ENCODE measurements at regions not wholly inside any gene's neighbourhood (a gene's known extent, or its start where the extent isn't known, plus 50 kb on each side); places are given as distances from the start of the nearest gene placed in this dataset.

DNA sequence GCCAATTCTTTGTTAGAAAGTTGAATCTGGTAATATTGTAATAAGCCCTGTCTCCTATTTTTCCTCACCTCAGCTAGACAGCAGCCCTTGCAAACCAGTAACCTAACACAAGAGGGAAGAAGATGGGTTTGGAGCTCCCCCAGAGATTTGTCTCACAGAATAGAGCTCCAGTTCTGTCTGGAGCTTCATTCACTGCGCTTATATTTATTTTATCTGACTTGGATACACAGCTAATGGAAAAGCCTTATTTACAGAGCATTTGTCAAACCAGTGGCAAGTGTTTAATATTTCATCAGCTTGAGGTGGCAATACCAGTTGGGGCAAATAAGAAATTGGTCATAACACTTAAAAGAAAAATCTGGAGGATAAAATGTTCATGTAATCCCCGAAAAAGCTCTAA, 1094.0 kb downstream of the FSCB start (continued):
- TF ChIP-seq RFX5 (IDR thresholded peaks at IDR 0.05; ENCODE audit: low read length) = no peak
- no peak for TF ChIP-seq GATA2 (CRISPR knock-in tag; IDR thresholded peaks at IDR 0.05)
- TF ChIP-seq SMC3 (IDR thresholded peaks at IDR 0.05; ENCODE audit: low read depth, low read length) = no peak
- TF ChIP-seq CHD2 (IDR thresholded peaks at IDR 0.05; ENCODE audit: low read length, partially characterized antibody) = no peak
- no peak for TF ChIP-seq YY1 (IDR thresholded peaks at IDR 0.05; ENCODE audit: low read depth)
- no peak for TF ChIP-seq TAF1 (IDR thresholded peaks at IDR 0.05; ENCODE audit: borderline replicate concordance, low read depth, low read length)
- no peak for TF ChIP-seq ELF1 (IDR thresholded peaks at IDR 0.05)
- no peak for TF ChIP-seq JUND (IDR thresholded peaks at IDR 0.05)
- no peak for TF ChIP-seq FOXJ3 (CRISPR knock-in tag; IDR thresholded peaks at IDR 0.05)
- TF ChIP-seq, protein P1, sequence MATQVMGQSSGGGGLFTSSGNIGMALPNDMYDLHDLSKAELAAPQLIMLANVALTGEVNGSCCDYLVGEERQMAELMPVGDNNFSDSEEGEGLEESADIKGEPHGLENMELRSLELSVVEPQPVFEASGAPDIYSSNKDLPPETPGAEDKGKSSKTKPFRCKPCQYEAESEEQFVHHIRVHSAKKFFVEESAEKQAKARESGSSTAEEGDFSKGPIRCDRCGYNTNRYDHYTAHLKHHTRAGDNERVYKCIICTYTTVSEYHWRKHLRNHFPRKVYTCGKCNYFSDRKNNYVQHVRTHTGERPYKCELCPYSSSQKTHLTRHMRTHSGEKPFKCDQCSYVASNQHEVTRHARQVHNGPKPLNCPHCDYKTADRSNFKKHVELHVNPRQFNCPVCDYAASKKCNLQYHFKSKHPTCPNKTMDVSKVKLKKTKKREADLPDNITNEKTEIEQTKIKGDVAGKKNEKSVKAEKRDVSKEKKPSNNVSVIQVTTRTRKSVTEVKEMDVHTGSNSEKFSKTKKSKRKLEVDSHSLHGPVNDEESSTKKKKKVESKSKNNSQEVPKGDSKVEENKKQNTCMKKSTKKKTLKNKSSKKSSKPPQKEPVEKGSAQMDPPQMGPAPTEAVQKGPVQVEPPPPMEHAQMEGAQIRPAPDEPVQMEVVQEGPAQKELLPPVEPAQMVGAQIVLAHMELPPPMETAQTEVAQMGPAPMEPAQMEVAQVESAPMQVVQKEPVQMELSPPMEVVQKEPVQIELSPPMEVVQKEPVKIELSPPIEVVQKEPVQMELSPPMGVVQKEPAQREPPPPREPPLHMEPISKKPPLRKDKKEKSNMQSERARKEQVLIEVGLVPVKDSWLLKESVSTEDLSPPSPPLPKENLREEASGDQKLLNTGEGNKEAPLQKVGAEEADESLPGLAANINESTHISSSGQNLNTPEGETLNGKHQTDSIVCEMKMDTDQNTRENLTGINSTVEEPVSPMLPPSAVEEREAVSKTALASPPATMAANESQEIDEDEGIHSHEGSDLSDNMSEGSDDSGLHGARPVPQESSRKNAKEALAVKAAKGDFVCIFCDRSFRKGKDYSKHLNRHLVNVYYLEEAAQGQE (IDR thresholded peaks at IDR 0.05; ENCODE audit: low read depth, low read length) = no peak
- no peak for TF ChIP-seq RAD21 (IDR thresholded peaks at IDR 0.05; ENCODE audit: low read length)

GRCh38 chr14:43411841-43412240, 1095.2 kb downstream of the FSCB start:
- WGBS (ENCODE audit: low lambda C conversion rate) = 4% methylated on average over 1 of the region's 1 CpG

More at GRCh38 chr14:43411841-43412240, 1095.2 kb downstream of the FSCB start:
- H3K9me3 ChIP-seq = no peaks in the 10 kb centered on the region
- no peak overlapping the region for H3K4me2 ChIP-seq
- H3K79me2 ChIP-seq (ENCODE audit: insufficient read depth) = no peaks in the 10 kb centered on the region
- H3K4me1 ChIP-seq (ENCODE audit: control insufficient read depth in 1 of 2, insufficient read depth in 2 of 2, low read depth in 1 of 2, low read length in 1 of 2) = no peaks in the 10 kb centered on the region
- ChIA-PET POLR2A (no interaction called here), CTCF (no interaction called here)
- H3K4me3 ChIP-seq (ENCODE audit: low read depth in 2 of 2, low read length in 1 of 2) = no peak overlapping the region
- H4K20me1 ChIP-seq (ENCODE audit: insufficient read depth) = no peaks in the 10 kb centered on the region
- H3K27ac ChIP-seq (ENCODE audit: low read depth in 2 of 2, low read length in 1 of 2) = no peak overlapping the region
- no peaks in the 10 kb centered on the region for H3K9me2 ChIP-seq
- H3K9ac ChIP-seq = no peak overlapping the region
- H3K27me3 ChIP-seq (ENCODE audit: insufficient read depth) = no peaks in the 10 kb centered on the region
- no peaks in the 10 kb centered on the region for H3K36me3 ChIP-seq (replicated peaks in 1 of 2; ENCODE audit: control insufficient read depth in 1 of 2, insufficient read depth in 2 of 2, low read length in 1 of 2)
- H2AFZ ChIP-seq (ENCODE audit: low read depth) = no peak overlapping the region
- no peaks in the 10 kb centered on the region for H3F3A ChIP-seq (replicated peaks; ENCODE audit: insufficient read depth)
- TF ChIP-seq FOSL2 (IDR thresholded peaks at IDR 0.05; ENCODE audit: borderline replicate concordance, low read depth) (no peak), TAF1 (IDR thresholded peaks at IDR 0.05; ENCODE audit: borderline replicate concordance, low read depth, low read length) (no peak), EP300 (IDR thresholded peaks at IDR 0.05; ENCODE audit: borderline replicate concordance in 1 of 2, low read depth in 1 of 2, low read length in 1 of 2) (no peak), NFIC (IDR thresholded peaks at IDR 0.05; ENCODE audit: borderline replicate concordance) (no peak), JUND (IDR thresholded peaks at IDR 0.05) (no peak), GABPA (IDR thresholded peaks at IDR 0.05; ENCODE audit: low read depth) (no peak), ELF1 (IDR thresholded peaks at IDR 0.05) (no peak)
- TF ChIP-seq, protein P2, sequence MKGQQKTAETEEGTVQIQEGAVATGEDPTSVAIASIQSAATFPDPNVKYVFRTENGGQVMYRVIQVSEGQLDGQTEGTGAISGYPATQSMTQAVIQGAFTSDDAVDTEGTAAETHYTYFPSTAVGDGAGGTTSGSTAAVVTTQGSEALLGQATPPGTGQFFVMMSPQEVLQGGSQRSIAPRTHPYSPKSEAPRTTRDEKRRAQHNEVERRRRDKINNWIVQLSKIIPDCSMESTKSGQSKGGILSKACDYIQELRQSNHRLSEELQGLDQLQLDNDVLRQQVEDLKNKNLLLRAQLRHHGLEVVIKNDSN (IDR thresholded peaks at IDR 0.05; ENCODE audit: borderline replicate concordance, low read depth) = no peak
- no peak for DNase-seq

Measured in SK-N-SH (cell line).